Right renal cortex interstitium (tissue), 3 donors: ENCODE measurements at regions not wholly inside any gene's neighbourhood (a gene's known extent, or its start where the extent isn't known, plus 50 kb on each side); places are given as distances from the start of the nearest gene placed in this dataset.
"Not testable (repeated sequence)": the region's sequence is repeated elsewhere in the genome, so short reads cannot be mapped to it uniquely, and the experiment has no call there.

Experiments used
- DNase-seq, 3 donors: peaks; one replicate each; pipeline ENCODE4 v3.0.0-alpha.2; 2013; ENCODE audit warnings: low read depth in 3 of 3, low spot score in 2 of 3

DNA sequence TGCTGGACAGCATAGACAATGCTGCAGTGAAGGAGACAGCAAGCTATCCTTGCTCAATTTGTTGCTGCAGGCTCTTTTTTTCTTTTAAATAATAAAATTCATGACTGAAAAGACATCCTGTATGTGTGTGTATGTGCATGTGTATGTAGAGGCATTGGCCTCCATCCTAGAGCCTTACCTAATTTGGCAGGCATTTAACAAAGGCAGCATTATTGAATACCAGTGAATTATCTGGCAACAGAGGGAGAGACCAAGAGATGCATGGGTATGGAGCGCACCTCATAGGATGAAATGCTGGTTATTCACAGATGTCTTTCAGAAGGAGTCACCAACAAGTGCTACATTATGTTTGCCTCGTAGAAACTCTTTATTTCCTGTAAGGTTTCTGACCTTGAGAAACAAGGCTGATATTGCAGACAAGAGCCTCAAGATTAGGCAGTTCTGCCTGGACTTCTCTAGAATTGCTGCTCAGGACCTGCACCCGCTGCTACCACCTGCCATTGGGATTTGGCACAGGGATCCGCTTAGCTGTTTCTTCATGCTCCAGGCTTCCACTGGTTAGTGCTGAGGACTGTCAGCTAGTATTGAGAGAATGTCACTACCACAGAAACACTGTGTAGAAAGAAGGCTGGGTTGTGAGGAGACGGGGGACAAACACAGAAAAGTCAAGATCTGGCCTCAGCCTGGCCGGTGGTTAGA lies 247.7 kb upstream of the RFX3 start:
- no peak for DNase-seq

DNA sequence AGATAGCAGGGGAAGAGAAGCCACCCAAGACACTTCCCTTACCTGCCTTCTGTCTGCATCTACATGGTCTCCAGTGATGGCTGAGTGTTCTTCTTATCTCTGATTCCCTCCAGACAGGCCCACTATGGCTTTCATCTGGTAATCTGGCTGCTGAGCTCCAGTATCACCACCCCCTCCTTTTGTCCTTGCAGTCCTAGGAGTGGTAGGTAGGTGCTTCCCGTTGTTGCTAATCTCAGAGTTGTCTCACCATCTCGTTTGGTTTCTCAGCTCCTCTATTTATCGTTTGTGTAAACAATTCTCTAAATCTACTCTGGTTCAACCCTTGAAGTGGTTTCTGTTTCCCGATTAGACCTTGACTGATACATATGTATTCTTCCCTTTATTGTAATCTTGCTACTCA lies 243.8 kb upstream of the RFX3 start:
- no peak for DNase-seq

DNA sequence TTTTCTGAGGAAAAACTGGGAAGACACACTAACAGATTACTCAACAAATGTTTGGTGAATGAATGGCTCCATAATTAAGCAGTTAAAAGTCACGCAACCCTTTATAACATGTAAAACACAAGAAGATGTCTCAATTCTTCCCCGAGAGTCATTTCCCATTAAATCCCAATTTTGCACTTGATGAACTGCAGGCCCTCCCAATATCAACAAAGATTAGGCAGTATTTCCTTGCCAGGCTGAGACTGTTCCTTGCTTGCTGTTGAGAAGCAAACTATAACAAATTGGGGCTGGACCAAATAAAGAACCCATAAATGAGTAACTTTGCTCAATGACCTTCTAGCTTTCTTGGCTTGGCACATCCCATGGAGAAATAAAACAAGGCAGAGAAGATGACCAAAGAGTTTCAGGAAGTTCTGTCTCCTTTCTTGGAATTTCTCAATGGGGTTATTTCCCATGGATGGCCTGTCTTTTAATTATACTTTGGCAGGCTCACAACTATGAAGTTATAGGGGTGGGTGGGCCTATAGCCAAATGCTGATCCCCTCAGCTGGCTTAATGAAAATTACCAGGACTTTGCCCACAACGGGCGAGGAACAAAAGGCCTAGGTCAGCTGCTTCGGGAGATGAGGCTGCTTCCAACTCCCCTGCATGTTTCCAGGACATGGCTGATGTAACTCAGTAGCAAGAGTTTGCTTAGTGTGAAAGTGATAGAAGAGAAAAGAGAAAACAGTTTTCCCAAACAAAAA lies 243.1 kb upstream of the RFX3 start:
- no peak for DNase-seq

DNA sequence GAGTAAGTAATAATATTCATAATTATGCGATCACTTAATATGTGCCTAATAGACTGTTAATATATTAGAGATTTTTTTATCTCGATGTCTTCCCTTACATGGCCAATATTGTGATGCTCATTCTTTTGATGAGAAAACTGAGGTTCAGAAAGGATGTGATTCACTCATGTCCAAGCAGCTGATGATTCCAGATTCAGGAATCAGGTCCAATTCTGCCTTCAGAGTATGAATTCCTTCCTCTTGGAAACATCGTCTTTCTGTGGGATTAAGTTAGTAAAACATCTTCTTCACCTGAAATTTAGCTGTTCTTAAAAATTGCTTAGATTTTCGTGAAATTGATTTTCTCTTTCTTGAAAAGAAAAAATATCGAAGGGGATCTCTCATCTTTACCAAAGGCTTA lies 242.5 kb upstream of the RFX3 start:
- DNase-seq: no peak

DNA sequence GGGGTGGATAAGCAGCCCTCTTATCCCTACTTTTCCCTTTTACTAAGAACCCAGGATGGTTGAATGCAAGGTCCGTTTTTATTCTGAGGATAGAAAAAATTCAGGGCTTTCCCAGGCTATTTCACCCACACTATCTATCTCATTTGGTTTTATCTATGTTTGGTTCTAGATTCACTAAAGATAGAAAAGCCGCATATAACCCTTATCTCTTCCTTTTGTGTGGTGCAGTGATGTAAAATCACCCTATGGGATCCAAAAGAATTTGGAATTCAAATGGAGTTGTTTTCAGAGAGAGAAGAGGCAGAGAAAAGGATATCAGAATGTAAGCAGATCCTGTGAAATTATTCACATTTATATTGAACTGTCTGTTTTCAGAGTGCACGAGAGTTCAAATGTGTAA lies 236.3 kb upstream of the RFX3 start:
- no peak for DNase-seq

DNA sequence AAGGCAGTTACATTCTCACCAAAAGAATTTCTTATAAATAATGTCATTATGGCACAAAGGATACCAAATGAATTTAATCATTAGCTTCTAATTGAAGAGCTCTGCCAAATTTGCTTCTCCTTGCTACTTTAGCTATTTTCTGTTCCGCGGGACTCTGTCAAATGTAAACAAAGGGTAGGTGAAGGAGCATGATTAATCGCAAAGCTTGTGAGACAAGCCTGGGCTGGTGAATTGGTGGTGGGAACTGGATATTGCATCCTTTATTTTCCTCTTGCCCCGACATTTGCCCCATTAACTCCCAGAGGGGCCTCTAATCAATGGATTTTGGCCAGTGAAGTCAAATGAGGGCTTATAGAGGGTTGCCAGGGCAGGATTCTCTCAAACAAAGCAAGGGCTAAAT lies 234.2 kb upstream of the RFX3 start:
- DNase-seq: no peak

DNA sequence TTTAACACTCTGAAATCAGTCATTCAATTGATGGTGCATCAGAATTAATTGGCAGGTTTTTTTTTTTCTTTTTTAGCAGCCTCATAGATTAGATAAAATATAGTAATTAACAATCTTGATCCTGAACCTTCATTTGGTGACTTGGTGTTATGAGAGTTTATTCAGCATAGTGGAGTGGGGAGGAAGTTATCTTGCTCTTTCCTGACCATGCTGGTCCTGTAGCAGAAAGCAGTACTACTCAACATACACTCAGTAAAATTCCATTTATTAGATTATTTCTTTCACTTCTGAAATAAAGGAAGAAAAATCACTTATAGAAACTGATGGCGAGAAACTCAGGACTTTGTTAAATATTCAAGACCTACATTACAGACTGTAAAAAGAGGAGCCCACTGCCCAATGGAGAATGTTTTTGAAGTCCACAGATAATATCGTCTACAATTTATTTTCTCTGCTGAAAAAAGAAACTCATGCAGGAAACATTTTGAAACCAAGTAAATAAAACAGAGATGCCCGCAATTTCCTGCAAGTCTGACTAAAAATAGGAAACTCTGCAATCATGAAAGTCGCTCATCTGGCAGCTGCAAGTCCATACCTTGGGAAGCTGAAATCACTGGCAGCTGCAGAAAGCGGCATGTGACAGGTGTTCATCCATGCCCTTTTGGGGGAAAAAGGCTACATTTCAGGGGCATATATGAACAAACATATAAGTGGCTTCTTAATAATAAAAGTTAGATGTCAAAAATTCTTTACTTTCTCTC lies 233.2 kb upstream of the RFX3 start:
- no peak for DNase-seq

DNA sequence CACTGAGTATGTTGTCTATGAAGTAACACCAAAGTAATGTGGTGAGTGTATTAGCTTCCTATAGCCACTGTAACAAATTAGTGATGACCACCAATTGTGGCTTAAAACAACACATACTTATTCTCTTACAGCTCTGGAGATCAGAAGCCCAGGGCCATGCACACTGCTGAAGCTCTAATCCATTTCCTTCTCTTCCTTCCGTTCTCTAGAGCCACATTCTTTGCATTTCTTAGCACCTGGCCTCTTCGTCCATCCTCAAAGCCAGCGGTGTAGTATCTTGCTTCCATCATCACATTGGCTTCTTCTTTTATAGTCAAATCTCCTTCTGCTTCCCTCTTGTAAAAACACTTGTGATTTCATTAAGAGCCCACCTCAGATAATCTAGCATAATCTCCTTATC lies 230.3 kb upstream of the RFX3 start:
- no peak for DNase-seq

DNA sequence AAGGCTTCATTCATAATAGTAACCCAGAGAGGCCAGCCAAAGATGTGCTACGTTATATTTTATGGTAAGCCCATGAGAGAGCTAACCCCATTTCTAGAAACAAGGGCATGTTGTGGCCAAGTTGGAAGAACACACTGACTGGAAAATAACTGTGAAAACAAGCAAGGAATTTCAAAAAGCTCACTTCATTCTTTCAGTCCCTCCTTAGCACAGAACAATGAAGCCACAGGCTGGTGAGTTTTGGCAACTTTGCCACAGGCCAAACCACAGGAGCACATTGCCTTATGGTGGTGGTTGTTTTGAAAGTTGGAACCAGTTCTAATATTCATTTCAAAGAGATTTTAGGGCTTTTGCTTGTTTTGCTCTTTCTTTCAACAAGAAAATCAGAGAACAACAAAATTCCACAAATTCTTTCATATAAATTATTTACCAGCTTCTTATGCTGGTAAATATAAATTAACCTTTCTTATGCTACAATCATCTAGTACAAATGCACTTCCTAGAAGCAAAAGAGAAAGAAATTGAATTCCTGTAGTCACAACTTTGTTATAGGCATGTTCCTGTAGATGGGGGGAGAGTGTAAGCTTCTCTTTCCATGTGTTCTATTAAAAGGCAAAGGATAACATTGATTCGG lies 225.4 kb upstream of the RFX3 start:
- DNase-seq: no peak

DNA sequence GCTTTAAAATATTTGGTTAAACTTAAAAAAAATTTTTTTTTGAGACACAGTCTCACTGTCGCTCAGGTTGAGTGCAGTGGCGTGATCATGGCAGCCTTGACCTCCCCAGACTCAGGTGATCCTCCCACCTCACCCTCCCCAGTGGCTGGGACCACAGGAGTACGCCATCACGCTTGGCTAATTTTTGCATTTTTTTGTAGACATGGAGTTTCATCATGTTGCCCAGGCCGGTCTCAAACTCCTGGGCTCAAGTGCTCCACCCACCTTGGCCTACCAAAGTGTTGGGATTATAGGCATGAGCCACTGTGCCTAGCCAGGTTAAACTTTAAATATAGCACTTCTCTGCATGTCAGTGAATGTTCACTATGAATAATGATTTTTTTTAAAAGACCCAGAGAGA lies 224.5 kb upstream of the RFX3 start:
- no peak for DNase-seq

DNA sequence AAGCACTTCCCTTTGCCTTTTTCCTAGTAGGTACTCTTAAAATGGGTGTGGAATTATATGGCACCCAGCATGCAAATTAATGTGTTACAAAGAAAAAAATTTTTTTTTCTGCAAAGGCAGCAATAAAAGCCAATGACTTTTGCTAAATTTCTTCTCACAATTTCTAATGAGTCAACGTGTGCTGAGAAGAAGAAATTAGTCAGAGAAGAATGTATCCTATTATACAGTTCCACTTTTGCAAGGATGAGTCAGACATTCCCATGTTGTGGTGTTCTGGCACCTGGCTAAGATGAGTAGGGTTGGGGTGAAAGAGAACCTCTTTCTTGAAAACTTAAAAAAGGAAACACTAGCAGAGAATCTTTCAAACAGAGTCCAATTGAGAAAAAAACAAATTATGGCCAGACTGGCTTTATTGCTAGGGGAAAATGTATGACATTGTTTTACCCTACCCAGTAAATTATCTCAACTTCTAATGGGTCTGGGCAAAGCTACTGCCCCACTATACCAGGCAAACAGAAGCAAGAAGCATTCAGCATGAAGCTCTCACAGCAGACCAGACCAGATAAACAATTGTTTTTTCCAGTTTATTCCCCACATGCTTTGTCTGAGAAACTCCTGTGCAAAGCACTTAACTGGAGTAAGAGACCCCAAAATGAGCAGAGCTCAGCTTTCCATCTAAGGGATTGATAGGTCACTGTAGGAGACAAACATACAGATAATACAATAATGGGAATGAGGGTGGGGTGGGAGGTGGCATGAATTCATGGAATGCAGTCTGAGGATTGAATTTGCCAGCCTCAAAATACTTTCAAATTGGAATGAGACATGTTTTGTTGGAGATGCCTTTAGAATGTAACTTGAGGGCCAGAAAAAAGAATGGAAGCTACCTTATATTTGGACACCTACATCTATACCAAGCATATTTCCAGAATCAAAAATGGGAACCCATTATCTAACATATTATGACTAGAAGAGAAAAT lies 220.8 kb upstream of the RFX3 start:
- DNase-seq: no peak

DNA sequence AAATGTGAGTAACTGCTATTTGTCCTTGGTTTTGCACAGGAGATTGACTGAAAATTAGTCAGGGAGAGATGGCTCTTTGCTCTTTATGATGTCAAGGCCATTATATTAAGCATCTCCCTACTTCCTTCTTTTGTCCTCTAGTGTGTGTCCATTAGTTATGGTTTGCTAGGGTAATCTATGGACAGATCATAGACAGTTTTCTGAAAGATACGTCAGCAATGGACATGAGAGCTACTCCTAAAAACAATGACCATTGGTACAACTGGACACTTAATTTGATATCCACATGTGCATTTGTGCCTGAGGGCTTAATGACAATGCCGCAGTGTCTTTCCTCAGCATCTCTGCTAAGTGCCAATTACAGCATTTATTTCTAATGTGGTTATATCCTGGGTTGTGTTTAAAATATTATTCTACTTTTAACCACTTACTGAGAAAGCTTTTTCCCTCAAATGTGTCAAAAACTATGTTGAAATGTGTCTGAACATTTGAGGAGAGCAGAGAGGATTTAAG lies 218.2 kb upstream of the RFX3 start:
- DNase-seq: no peak

DNA sequence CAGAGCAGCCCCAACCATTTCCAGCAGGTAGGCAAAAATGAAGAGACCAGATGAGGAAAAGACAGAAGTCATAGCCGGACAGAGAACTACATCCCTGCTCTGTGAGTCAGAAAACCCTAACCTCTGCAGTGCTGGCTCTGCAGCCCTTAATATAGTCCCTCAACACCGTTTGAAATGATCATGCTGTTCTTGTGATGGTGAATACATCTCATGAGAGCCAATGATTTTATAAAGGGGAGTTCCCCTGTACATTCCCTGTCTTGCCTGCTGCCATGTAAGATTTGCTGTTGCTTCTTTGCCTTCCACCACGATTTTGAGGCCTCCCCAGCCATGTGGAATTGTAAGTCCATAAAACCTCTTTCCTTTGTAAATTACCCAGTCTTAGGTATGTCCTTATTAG lies 216.8 kb upstream of the RFX3 start:
- DNase-seq: no peak

DNA sequence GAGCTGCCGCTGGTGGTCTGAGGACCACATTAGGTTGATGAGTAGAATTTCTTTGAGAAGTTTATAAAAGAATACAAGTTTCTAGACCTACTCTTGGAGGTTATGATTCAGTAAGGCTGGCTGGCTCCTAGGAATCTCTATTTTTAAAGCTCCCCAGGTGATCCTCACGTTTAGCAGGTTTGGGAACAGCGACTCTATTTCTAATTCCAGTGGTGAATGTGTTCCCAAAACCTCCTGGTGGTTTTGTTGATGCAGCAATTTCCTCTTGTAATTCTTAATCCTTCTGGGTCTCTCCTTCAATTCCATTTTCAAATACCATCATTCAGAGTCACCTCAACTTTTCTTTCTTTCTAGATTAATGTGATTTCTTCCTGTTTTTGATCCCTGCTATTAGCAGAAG lies 215.9 kb upstream of the RFX3 start:
- no peak for DNase-seq

DNA sequence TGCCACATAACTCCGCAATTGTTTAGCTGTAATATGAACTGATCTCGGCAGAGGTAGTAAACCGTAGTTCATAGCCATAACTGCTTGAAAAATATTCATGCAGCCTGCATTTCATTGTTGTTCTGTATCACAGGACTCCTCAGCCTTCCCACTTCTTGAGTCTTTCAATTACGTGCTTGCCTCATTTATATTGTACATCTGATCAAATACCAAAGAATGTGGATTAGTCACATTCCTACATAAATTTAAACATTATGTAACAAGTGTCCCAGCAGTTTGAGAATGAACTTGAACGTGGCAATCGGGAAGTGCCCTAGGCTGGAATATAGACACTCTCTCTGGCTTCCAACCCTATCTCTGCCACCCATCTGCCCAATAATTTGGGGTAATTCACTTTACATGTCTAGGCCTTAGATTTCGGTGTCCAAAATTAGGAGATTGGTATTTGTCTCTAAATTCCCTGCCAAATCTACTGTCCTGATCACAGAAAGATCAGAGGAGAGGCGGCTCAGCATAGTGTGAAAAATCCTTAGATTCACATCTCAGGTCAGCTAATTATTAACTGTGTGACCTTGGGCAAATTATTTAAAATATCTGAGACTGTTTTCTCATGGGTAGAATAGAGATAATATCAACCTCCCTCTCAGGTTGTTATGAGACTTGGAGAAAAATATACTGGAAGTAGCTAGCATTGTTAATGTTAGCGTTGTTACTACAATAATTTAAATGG lies 215.1 kb upstream of the RFX3 start:
- DNase-seq: no peak

DNA sequence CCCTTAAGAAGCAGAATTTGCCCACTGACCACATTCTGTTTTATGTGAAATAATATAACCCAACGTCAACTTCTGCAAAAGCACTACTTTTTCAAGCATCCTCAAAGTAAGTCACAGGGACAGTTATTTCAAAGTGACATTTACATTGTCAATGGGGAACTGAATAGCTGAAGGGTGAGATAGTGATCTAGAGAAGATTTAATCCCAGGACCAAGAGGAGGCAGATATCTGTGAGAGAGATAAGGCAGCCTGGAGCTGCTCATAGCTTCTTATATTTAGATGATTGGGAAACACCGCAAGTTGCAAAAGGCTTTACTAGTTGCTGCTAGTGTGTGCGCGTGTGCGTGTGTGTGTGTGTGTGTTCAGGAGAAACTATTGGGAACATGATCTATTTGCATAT lies 210.4 kb upstream of the RFX3 start:
- DNase-seq: no peak

DNA sequence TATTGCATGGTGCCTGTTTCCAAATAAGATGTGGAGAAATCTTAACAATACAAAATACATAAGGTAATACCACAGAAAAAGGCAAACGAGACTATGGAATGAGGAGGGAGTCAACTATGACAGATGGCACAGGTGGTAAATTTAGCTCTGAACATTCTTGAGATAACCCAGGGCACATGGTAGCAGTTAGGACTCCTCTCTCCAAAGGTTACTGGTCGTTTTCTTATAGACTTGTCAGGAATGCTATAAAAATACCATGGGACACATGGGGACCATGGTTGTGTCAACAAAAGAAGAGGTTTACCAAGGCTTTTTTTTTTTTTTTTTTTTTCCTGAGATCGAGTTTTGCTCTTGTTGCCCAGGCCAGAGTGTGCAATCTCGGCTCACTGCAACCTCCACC lies 209.4 kb upstream of the RFX3 start:
- no peak for DNase-seq

DNA sequence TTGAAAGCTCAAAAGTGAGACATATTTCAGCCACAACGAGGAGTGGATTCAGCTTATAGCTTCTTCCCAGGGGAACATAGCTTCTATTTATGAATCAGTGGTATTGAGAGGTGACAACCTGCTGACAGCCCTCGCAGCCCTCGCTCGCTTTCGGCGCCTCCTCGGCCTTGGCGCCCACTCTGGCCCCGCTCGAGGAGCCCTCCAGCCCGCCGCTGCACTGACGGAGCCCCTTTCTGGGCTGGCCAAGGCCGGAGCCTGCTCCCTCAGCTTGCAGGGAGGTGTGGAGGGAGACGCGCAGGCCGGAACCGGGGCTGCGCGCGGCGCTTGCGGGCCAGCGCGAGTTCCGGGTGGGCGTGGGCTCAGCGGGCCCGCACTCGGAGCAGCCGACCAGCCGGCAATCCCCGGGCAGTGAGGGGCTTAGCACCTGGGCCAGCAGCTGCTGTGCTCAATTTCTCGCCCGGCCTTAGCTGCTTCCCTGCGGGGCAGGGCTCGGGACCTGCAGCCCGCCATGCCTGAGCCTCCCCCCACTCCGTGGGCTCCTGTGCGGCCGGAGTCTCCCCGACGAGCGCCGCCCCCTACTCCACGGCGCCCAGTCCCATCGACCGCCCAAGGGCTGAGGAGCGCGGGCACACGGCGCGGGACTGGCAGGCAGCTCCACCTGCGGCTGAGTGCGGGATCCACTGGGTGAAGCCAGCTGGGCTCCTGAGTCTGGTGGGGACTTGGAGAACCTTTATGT lies 207.9 kb upstream of the RFX3 start:
- DNase-seq: not testable (repeated sequence)

DNA sequence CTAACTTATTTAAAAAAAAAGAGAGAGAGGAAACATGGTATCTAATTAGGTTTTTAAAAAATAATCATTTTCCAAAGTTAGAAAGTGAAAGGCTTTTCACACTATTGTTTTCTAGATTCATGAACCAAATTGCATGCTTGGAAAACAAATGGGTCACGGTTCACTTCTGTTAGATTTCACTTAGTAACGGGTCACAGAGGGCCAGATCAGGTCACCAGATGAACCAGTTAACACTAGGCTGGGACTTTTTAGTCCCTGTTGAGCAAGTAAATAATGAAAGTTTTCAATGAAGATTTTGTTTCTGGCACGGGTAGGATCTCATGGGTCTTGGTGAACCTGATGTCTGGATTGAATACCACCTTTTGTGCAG lies 207.2 kb upstream of the RFX3 start:
- DNase-seq: no peak
